Osteoblast (primary cell): ENCODE measurements at regions not wholly inside any gene's neighbourhood (a gene's known extent, or its start where the extent isn't known, plus 50 kb on each side); places are given as distances from the start of the nearest gene placed in this dataset.

ENCODE experiments used
- DNase-seq: peaks from one replicate; pipeline ENCODE4 v3.0.0; 2011; ENCODE audit warnings: low spot score, mixed read lengths; ENCODE audit not compliant: insufficient read length; ENCODE audit errors: missing footprints
- H2AFZ ChIP-seq: 2 replicates; pipeline ENCODE4 v1.6.0; 2011; ENCODE audit warnings: mild to moderate bottlenecking, low read length
- H3K27ac ChIP-seq: 2 replicates; pipeline ENCODE4 v1.5.1; 2011; ENCODE audit warnings: mild to moderate bottlenecking, low read depth, low read length, moderate library complexity
- H3K27me3 ChIP-seq: 2 replicates; pipeline ENCODE4 v1.6.0; 2012; ENCODE audit warnings: mild to moderate bottlenecking, control low read depth, inconsistent platforms, low read length, moderate library complexity; ENCODE audit not compliant: insufficient read depth
- H3K36me3 ChIP-seq: 2 replicates; pipeline ENCODE4 v1.5.1; 2011; ENCODE audit warnings: mild to moderate bottlenecking, low read length, control low read depth, moderate library complexity; ENCODE audit not compliant: insufficient read depth
- H3K4me1 ChIP-seq: 2 replicates; pipeline ENCODE4 v1.5.1; 2011; ENCODE audit warnings: mild to moderate bottlenecking, low read length, control low read depth, moderate library complexity; ENCODE audit not compliant: insufficient read depth
- H3K4me2 ChIP-seq: 2 replicates; pipeline ENCODE4 v1.6.0; 2011; ENCODE audit warnings: mild to moderate bottlenecking, low read length; ENCODE audit not compliant: insufficient read depth
- H3K4me3 ChIP-seq: fragments of 200-600 bp; sonication (generic); 3 replicates; pipeline ENCODE4 v1.5.1; 2012; ENCODE audit warnings: mild to moderate bottlenecking, low read length, inconsistent platforms; ENCODE audit not compliant: insufficient read depth
- H3K79me2 ChIP-seq: 2 replicates; pipeline ENCODE4 v1.6.0; 2012; ENCODE audit warnings: mild to moderate bottlenecking, low read length, control low read depth, inconsistent platforms; ENCODE audit not compliant: insufficient read depth
- H3K9me3 ChIP-seq: 2 replicates; pipeline ENCODE4 v1.5.1; 2011; ENCODE audit warnings: low read depth, low read length, control low read depth
- H4K20me1 ChIP-seq: 2 replicates; pipeline ENCODE4 v1.6.0; 2012; ENCODE audit warnings: mild to moderate bottlenecking, low read length, control low read depth; ENCODE audit not compliant: insufficient read depth
- TF ChIP-seq, protein P1 (sequence below): IDR thresholded peaks from 2 replicates; pipeline ENCODE4 v1.5.1; 2011; ENCODE audit warnings: mild to moderate bottlenecking, low read depth, low read length, moderate library complexity; ENCODE audit errors: extremely low read depth

DNA sequence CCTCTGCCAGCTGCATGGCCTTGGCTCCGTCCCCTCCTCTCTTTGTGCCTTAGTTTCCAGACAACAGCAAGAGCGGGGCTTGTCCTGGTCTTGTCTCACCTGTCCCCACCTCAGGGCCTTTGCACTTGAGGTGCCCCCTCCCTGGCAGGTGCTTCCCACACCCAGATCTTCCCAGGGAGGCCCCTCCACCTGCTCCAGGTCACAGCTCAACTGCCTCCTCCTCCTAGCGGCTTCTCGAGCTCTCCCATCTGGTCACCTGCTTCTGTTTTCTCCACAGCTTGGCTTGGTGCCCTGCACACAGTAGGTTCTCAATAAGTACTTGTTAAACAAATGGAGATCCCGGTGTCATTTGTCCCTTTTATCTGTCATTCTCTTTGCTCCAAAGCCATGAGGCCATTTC is 64.3 kb upstream of the ZNF716 start:
- DNase-seq = no peak
- Histone ChIP-seq H3K9me3 (peaks cover 2% of the 10 kb centered on the region), H3K36me3 (no peaks in the 10 kb centered on the region), H2AFZ (no peak overlapping the region), H3K4me1 (no peaks in the 10 kb centered on the region), H3K4me3 (no peak overlapping the region), H3K27me3 (no peaks in the 10 kb centered on the region), H4K20me1 (no peaks in the 10 kb centered on the region), H3K27ac (no peak overlapping the region), H3K4me2 (no peak overlapping the region), H3K79me2 (no peaks in the 10 kb centered on the region)
- TF ChIP-seq, protein P1, sequence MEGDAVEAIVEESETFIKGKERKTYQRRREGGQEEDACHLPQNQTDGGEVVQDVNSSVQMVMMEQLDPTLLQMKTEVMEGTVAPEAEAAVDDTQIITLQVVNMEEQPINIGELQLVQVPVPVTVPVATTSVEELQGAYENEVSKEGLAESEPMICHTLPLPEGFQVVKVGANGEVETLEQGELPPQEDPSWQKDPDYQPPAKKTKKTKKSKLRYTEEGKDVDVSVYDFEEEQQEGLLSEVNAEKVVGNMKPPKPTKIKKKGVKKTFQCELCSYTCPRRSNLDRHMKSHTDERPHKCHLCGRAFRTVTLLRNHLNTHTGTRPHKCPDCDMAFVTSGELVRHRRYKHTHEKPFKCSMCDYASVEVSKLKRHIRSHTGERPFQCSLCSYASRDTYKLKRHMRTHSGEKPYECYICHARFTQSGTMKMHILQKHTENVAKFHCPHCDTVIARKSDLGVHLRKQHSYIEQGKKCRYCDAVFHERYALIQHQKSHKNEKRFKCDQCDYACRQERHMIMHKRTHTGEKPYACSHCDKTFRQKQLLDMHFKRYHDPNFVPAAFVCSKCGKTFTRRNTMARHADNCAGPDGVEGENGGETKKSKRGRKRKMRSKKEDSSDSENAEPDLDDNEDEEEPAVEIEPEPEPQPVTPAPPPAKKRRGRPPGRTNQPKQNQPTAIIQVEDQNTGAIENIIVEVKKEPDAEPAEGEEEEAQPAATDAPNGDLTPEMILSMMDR = no peak

DNA sequence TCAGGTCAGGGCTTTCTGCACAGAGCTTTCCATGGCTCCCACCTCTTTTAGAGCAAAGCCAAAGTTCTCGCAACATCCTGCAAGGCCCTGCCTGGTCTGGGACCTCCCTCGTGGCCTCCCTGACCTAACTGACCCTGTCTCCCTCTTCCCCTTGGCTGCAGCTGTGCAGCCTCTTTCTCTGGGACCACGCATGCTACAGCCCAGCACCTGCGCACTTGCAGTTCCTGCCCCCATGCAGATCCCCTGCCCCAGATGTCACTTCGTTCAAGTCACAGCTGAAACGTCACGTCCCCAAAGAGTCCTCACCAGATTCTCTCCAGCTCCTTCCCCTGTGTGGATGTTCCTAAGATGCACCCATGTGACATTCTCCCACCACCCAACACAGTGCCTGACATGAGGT is 61.2 kb upstream of the ZNF716 start:
- Histone ChIP-seq H4K20me1 (no peaks in the 10 kb centered on the region), H3K4me2 (no peak overlapping the region), H3K4me3 (no peak overlapping the region), H3K4me1 (no peaks in the 10 kb centered on the region), H3K27ac (no peak overlapping the region), H2AFZ (no peak overlapping the region), H3K9me3 (peaks cover 5% of the 10 kb centered on the region), H3K79me2 (no peaks in the 10 kb centered on the region), H3K36me3 (no peaks in the 10 kb centered on the region), H3K27me3 (no peaks in the 10 kb centered on the region)
- TF ChIP-seq, protein P1 = no peak
- no peak for DNase-seq

DNA sequence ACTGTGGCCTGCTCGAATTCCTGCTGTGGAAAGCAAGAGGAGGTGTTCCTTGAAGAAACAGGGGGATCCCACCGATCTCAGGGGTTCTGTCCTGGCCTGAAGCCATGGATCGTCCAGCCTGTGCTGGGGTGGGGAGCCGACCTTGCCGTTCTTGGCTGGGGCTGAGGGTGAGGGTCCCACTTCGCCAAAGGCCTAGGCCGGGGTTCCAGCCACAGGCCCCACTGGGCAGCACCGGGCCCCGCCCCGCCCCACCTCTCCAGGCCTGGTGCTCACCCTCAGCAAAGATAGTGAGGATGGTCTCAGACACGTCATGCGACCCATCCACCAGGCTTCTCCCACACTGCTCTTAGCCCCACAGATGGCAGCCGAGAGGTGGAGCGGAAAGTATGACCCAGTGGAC is 51.4 kb upstream of the ZNF716 start:
- Histone ChIP-seq H3K4me1 (no peaks in the 10 kb centered on the region), H4K20me1 (no peaks in the 10 kb centered on the region), H2AFZ (no peak overlapping the region), H3K9me3 (no peaks in the 10 kb centered on the region), H3K36me3 (no peaks in the 10 kb centered on the region), H3K27ac (no peak overlapping the region), H3K4me2 (no peak overlapping the region), H3K79me2 (no peaks in the 10 kb centered on the region), H3K27me3 (no peaks in the 10 kb centered on the region), H3K4me3 (no peak overlapping the region)
- TF ChIP-seq, protein P1 = no peak
- no peak for DNase-seq

DNA sequence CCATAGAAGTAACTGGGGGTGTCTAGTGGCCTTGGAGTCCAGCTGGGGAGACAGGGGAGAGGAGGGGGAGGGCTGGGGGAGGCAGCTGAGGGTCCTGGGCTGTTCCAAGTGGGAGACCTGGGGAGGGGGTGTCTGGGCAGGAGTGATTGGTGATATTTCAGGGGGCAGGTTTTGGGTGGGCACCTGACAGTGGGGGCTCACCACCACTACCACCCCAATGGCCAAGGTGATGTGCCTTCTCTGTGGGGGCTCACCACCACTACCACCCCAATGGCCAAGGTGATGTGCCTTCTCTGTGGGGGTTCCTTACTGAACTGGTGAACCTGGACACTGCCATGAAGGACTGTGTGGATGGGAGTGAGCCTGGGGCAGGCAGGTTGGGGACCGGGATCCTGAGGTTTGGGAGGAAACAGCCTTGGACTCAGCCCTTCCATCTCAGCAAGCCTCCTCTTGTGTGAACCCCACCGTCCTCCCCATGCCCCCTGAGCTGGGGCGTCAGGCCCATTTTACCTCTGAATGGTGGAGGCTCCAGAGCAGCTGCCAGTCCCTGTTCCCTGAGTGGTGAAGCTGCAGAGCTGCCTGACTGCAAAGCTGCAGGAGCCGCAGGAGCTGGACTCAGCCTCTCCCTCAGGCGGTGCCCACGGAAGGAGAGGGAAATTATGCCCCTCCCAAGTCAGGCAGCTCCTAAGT is 50.6 kb upstream of the ZNF716 start:
- H2AFZ ChIP-seq = no peak overlapping the region
- TF ChIP-seq, protein P1 = no peak

More for the DNA sequence above, 50.6 kb upstream of the ZNF716 start:
- DNase-seq = no peak
- Histone ChIP-seq H3K79me2 (no peaks in the 10 kb centered on the region), H3K4me2 (no peak overlapping the region), H3K27me3 (no peaks in the 10 kb centered on the region), H3K4me1 (no peaks in the 10 kb centered on the region), H3K9me3 (no peaks in the 10 kb centered on the region), H4K20me1 (no peaks in the 10 kb centered on the region), H3K36me3 (no peaks in the 10 kb centered on the region), H3K27ac (no peak overlapping the region), H3K4me3 (no peak overlapping the region)
